Right cardiac atrium (tissue), 5 donors: ENCODE measurements at regions not wholly inside any gene's neighbourhood (a gene's known extent, or its start where the extent isn't known, plus 50 kb on each side); places are given as distances from the start of the nearest gene placed in this dataset.

ENCODE experiments used
- ATAC-seq, 2 donors: fragments of 200-7000 bp; cut with Tn5 transposase; one replicate each; pipeline versions ENCODE4 v1.8.0 to v1.9.1; 2020; ENCODE audit warnings: moderate library complexity in 2 of 2, mild to moderate bottlenecking in 1 of 2
- DNase-seq, 3 donors: peaks; one replicate each; pipeline ENCODE4 v3.0.0-alpha.2; 2020
- H3K27ac ChIP-seq: one replicate; pipeline ENCODE4 v1.5.1; 2013; ENCODE audit warnings: mild to moderate bottlenecking, low read length, control low read depth, moderate library complexity
- H3K27me3 ChIP-seq: one replicate; pipeline ENCODE4 v1.6.1; 2013; ENCODE audit not compliant: control insufficient read depth, insufficient read depth
- H3K4me1 ChIP-seq: one replicate; pipeline ENCODE4 v1.6.1; 2013; ENCODE audit warnings: low read length; ENCODE audit not compliant: control insufficient read depth, insufficient read depth
- H3K4me3 ChIP-seq: one replicate; pipeline ENCODE4 v1.5.1; 2013; ENCODE audit warnings: low read length, control low read depth
- H3K9me3 ChIP-seq: one replicate; pipeline ENCODE4 v1.6.1; 2013; ENCODE audit warnings: low read length; ENCODE audit not compliant: control insufficient read depth
- WGBS: extraction: QIAGEN DNeasy Blood & Tissue Kit; methylation state at CpG from one replicate; pipeline ENCODE4 v1.1.7; 2013; 5-methylcytosine and 5-hydroxymethylcytosine counted together
- intact Hi-C, 4 donors: fragments of 100-400 bp; cut with DNase I; formaldehyde crosslinking; loops; one replicate each; pipeline versions ENCODE4 v1.11.0 to v1.14.0; 2022 to 2023
- donor health status: healthy with polysubstance abuse.
- donor health status: DM: no; HTN: yes; CAD: no.
- donor health status: DM: no; HTN: no; CAD: no.
- donor health status: DM: no; HTN: yes; CAD: no; lungs with severe emphysema.
- donor health status: DM: yes; HTN: yes; CAD: no.

DNA sequence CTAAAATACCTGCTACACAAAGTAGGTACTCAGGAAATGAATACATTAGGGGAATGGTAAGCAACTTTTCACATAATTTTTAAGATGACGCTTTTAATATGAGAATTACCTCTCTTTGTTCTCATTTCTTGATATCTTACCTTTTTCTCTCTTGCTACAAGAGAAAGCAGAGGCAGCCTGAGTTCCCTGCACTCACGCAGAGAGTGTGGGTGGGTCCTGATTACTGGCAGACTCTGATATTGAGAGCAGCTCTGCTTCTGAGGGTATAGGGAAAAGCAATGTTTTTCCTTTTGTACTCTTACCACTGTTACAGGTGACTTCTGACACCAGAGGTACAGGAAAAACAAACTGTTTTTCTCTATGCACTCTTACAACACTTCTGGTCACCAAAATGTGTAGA lies 420.2 kb upstream of the TMTC1 start:
- intact Hi-C loops, result no loop called here
- no peaks in the 10 kb centered on the region for H3K27me3 ChIP-seq
- WGBS, result 73% methylated on average over 2 of the region's 2 CpGs

DNA sequence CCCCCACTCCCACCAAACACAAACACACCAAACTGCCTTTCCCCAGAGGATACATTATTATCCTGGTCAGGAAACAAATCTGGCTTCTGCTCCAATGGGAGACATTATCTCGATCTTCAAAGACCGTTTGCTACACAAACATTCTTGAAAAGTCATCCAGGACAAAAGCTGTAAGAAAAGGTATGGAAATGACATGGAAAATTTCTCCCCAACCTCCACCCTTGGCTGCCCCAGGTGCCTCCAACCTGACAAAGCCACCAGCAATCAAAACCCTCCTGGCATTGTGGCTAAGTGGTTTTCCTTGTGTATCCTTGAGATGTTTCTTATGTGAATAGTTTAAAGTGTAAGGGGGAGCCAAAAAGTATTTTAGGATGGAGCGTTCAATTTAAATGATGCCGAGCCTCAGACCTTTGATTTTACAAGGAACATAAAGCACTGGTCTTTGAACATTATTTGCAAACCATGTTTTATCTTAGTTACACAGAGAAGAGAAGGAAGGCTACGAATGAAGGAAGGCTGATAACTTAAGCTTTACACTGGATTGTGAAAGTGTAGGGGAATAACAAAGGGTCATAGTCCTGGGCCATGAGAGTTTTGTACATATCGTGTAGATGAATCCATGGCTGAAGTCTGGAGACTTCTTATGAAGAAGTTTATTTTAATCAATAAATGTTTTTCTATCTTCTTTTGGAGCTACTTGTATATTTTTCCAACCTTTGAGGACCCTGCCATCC lies 418.9 kb upstream of the TMTC1 start:
- DNase-seq (no peak), ATAC-seq (no peak)
- Histone ChIP-seq H3K27ac (no peak overlapping the region), H3K9me3 (no peaks in the 10 kb centered on the region), H3K4me1 (no peaks in the 10 kb centered on the region), H3K4me3 (no peak overlapping the region), H3K27me3 (no peaks in the 10 kb centered on the region)
- 68% methylated on average over 6 of the region's 6 CpGs for WGBS
- intact Hi-C loops, result no loop called here

More for the DNA sequence above, 420.2 kb upstream of the TMTC1 start:
- Histone ChIP-seq H3K27ac (no peak overlapping the region), H3K4me3 (no peak overlapping the region), H3K4me1 (no peaks in the 10 kb centered on the region), H3K9me3 (no peaks in the 10 kb centered on the region)
- DNase-seq (no peak), ATAC-seq (no peak)

DNA sequence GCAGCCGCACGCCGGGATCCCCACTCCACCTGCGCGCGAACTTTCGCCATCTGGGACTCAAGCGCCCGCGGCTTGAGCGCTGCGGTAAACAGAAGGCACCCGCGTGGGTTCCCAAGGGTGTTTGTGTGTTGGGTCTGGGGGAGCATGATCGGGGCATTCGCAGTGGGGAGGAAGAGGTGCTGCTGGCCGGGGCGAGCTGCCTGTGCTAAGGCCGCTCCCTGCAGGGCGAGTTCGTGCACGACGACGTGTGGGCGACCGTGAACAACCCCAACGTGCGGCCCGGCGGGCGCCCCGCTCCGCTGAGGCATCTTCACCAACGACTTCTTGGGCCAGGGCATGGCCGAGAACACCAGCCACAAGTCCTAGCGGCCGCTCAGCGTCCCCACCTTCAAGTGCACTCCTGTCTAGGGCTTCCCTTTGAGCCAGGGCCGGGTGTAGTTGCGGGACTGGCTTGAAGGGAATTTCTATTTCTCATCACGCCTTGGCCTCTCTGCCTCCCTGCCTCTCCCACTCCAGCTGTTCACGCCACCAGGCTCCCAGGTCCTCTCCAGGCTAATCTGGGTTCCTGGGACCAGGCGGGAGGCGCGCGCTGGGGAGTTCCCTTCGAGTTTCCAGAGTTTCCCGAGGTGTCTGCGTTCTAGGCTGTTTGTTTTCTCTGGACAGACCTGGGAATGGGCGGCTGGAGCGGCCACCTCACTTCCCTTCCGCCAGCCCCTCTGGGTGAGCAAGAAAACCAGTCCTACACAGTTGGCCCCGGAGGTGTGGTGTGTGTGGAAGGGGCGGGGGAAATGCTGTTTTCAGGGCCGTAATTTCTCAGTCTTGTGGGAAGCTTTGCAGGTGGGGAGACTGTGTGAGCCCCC lies 417.8 kb upstream of the TMTC1 start:
- peak; percentile 23 to 49 (median 43) for DNase-seq
- no peak overlapping the region for H3K4me3 ChIP-seq
- peak; percentile 60 to 70 for ATAC-seq

DNA sequence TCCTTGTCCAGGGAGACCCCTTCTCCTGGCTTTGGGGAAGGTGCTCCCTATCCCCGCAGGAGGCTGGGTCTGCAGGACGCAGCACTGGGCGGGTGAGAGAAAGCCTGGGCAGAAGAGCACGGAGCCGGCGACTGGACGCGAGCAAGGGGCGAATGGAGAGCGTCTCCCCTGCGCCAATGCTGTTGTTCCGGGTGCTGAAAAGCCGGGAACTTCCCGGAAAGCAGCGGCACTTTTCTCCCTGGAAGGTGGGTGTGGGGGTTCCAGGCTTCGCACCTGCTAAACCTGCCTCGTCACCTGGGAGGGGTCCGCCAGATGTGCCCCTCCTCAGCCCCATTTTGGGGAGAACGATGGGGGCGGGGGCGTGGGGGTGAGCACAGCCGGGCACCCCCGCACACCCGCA lies 417.1 kb upstream of the TMTC1 start:
- WGBS, result 3% methylated on average over 23 of the region's 24 CpGs

More for the DNA sequence above, 417.8 kb upstream of the TMTC1 start:
- intact Hi-C loops, result no loop called here
- H3K27ac ChIP-seq, result no peak overlapping the region
- no peaks in the 10 kb centered on the region for H3K27me3 ChIP-seq
- H3K4me1 ChIP-seq, result no peaks in the 10 kb centered on the region
- H3K9me3 ChIP-seq, result no peaks in the 10 kb centered on the region
- 20% methylated on average over 48 of the region's 55 CpGs for WGBS

DNA sequence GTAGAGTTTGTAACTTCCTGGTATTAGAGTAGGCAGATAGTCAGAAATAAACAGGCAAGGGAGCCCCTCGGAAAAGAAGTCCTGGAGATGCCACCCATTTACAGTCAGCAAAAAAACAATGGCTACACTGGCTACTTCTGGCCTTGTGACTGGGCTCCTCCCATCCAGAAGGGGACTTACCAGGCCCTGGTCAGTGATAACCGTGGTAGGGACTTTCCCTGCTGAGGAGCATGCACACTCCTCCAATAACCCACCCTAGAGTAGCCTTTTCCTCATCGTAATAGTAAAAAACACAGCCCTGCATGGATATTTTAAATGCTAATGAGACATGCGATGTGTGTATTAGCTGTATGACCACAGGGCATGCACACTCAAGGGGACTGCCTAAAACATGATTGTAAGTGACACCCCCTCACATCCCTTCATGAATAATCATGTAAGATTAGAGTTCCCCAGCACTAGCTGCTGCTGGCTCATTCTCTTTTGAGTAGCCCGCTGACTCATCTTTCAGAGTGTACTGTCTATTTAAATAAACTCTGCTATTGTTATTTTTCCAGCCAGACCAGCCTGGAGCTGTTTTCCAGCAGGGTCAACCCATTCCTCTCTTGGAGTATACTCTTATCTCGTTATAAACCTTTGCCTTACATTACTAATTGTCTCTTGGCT lies 413.8 kb upstream of the TMTC1 start:
- Histone ChIP-seq H3K4me1 (no peaks in the 10 kb centered on the region), H3K9me3 (no peaks in the 10 kb centered on the region), H3K27ac (no peak overlapping the region), H3K27me3 (no peaks in the 10 kb centered on the region), H3K4me3 (no peak overlapping the region)
- intact Hi-C loops, result no loop called here
- no peak for DNase-seq
- WGBS, result 71% methylated on average over 6 of the region's 6 CpGs
- ATAC-seq, result no peak

More for the DNA sequence above, 417.1 kb upstream of the TMTC1 start:
- intact Hi-C loops, result no loop called here
- Histone ChIP-seq H3K9me3 (no peaks in the 10 kb centered on the region), H3K4me1 (no peaks in the 10 kb centered on the region), H3K27me3 (no peaks in the 10 kb centered on the region), H3K27ac (no peak overlapping the region), H3K4me3 (no peak overlapping the region)
- ATAC-seq, result peak; percentile 45 to 64
- DNase-seq, result peak; percentile 12 to 51 (median 37)

DNA sequence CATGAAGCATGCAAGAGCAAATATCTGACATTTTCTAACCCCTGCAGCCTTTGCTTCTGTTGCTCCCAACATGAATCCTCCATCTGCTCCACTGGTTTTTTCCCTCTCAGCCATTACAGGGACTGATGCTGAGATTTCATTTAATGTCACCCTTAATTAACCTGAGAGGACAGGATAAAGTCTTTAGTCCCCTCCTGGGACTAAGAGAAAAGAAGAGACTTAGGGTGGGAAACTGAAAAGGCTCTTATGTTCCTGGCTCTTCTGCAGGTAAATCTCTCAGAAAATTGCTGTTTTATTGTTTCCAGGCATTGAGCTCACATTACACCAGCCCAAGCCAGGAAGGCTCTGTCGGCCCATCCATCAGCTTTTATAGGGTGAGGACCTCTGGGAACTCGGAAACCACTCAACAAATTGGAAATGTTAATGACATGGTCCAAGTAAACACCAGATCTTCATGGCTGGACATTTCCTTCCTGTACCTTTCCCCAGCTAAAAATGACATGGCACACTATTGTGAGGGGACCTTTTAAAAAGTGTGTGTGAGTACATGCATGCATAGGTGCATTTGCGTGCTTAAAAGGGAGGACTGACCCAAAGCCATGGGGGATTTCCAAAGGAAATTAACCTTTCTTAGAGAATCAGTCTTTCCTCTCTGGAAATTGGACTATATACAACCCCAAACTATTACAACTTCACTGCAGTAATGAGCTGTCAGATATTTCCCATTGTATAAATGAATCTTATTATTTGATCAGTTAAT lies 408.1 kb upstream of the TMTC1 start:
- H3K27me3 ChIP-seq, result no peaks in the 10 kb centered on the region
- no peaks in the 10 kb centered on the region for H3K9me3 ChIP-seq
- H3K4me1 ChIP-seq, result no peaks in the 10 kb centered on the region
- 64% methylated on average over 3 of the region's 3 CpGs for WGBS
- ATAC-seq, result no peak
- intact Hi-C loops, result no loop called here
- no peak overlapping the region for H3K4me3 ChIP-seq
- H3K27ac ChIP-seq, result no peak overlapping the region
- no peak for DNase-seq

DNA sequence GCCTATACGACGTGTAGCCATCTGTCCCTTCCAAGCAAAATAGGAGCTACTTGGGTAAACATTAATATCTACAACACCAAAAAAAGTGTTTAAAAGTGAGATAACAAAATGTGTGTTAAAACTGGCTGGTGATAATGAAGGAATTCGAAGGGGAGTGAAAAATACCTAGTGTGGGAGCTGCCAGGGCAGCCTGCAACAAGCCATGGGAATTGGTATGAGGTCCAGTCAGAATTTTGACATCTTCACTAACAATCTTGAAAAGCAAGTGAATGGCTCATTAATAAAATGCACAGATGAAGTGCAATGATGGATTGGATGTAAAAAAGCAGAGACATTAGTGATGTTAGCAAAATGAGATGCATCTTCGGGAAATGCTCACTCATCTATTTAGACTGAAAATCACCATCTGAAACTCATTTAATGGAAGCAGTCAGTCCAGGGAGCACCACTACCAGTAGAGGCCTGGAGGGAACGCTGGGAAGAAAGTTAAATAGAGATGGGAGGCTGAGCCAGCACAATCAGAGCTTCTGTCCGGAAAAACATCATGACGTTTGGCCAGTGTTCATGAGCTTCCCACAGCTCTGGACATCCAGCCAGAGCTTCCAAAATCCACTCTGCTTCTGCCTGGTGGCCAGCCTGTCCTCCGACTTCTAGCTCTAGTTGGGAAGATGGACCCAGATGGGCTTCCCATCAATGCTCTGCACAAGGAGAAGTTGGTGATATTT lies 405.0 kb upstream of the TMTC1 start:
- Histone ChIP-seq H3K27me3 (no peaks in the 10 kb centered on the region), H3K4me1 (no peaks in the 10 kb centered on the region), H3K27ac (no peak overlapping the region), H3K4me3 (no peak overlapping the region), H3K9me3 (no peaks in the 10 kb centered on the region)
- intact Hi-C loops, result no loop called here
- DNase-seq (peak in 2 of 3 donors; percentile 14 to 55), ATAC-seq (peak; percentile 74 to 93)
- WGBS, result 42% methylated on average over 8 of the region's 8 CpGs

DNA sequence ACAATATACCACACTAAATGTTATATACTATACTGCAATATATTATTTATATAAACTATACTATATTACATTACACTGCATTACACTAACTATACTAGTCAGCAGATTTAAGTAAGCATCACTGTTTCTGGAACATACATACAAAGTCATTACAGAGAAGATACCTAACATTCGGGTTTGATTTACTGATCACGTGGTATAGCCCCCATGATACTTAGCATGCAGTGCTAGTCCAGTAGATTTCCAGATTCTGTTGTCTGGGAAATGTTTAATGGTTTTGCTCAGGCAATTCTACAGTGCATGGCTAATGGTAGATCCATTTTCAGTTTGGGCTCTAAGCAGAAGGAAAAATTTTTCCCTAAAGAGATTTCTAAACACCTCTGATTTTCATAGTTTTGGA lies 403.7 kb upstream of the TMTC1 start:
- no peak for ATAC-seq
- Histone ChIP-seq H3K27ac (no peak overlapping the region), H3K4me3 (no peak overlapping the region), H3K9me3 (no peaks in the 10 kb centered on the region), H3K27me3 (no peaks in the 10 kb centered on the region), H3K4me1 (no peaks in the 10 kb centered on the region)
- intact Hi-C loops, result no loop called here
- no peak for DNase-seq
- 59% methylated on average over 2 of the region's 2 CpGs for WGBS

DNA sequence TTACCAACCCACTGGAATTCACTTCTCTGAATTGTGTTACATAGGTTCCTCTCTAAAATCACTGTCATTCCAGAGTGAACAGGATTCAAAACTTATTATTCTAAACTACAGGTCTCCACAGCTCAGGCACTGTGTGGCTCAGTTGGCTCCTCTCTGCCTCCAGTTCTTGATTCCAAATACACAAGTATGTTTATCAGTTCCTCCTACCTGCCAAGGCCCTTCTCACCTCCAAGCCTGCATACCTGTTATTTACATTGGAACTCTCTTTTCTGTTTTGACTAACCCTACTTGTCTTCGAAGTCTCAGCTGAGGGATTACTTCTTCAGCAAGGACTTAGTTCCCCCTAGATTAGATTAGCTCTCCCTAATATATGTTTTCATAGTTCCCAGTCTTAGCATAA lies 397.6 kb upstream of the TMTC1 start:
- no peak overlapping the region for H3K4me3 ChIP-seq
- H3K27ac ChIP-seq, result no peak overlapping the region
- no peak for DNase-seq
- no peaks in the 10 kb centered on the region for H3K27me3 ChIP-seq
- no peaks in the 10 kb centered on the region for H3K4me1 ChIP-seq
- no peak for ATAC-seq
- whole genome bisulfite sequencing, result 57% methylated on average over 1 of the region's 1 CpG
- H3K9me3 ChIP-seq, result no peaks in the 10 kb centered on the region
- intact Hi-C loops, result no loop called here

DNA sequence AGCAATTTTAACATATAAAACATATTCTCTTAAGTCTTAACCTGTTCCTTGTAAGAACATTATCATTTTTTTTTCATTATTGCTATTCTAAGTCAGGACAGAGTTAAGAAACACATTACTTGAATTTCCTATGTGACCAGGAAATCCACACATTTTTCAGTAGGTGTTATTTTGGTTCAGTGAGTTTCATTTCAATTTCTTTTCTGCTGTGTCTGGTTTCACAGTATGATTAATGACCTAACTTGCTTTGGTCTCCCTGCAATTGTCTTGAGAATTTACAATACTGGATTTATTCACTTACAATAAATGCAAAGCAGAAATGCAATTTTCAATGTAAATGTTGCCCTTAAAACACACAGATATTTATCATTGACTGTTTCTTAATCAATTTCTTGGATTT lies 396.9 kb upstream of the TMTC1 start:
- Histone ChIP-seq H3K4me3 (no peak overlapping the region), H3K4me1 (no peaks in the 10 kb centered on the region), H3K27ac (no peak overlapping the region), H3K27me3 (no peaks in the 10 kb centered on the region), H3K9me3 (no peaks in the 10 kb centered on the region)
- ATAC-seq (no peak), DNase-seq (no peak)
- intact Hi-C loops, result no loop called here
